IgD-negative memory B cell (primary cell): ENCODE measurements at regions not wholly inside any gene's neighbourhood (a gene's known extent, or its start where the extent isn't known, plus 50 kb on each side); places are given as distances from the start of the nearest gene placed in this dataset.
"Not testable (repeated sequence)": the region's sequence is repeated elsewhere in the genome, so short reads cannot be mapped to it uniquely, and the experiment has no call there.

Experiments
- H3K27ac Mint-ChIP-seq, 3 donors: one replicate each; pipeline ENCODE4 v1.8.0; 2020 to 2022; ENCODE audit warnings: mild to moderate bottlenecking in 3 of 3, mixed read lengths in 3 of 3, moderate library complexity in 1 of 3
- H3K27me3 Mint-ChIP-seq: one replicate; pipeline ENCODE4 v1.8.0; 2021; ENCODE audit warnings: mixed read lengths
- H3K36me3 Mint-ChIP-seq: one replicate; pipeline ENCODE4 v1.8.0; 2020; ENCODE audit warnings: mild to moderate bottlenecking, mixed read lengths
- H3K4me1 Mint-ChIP-seq, 3 donors: one replicate each; pipeline ENCODE4 v1.8.0; 2020 to 2022; ENCODE audit warnings: mixed read lengths in 3 of 3, mild to moderate bottlenecking in 1 of 3
- H3K4me3 Mint-ChIP-seq, 4 donors: one replicate each; pipeline ENCODE4 v1.8.0; 2020 to 2022; ENCODE audit warnings: mild to moderate bottlenecking in 4 of 4, mixed read lengths in 4 of 4, moderate library complexity in 3 of 4
- H3K9me3 Mint-ChIP-seq, 3 donors: one replicate each; pipeline ENCODE4 v1.8.0; 2020 to 2021; ENCODE audit warnings: mixed read lengths in 3 of 3, mild to moderate bottlenecking in 1 of 3

GRCh38 chr14:59022144-59022543 lies 166.3 kb upstream of the DAAM1 start:
- Mint-ChIP-seq H3K27ac (no peak overlapping the region), H3K27me3 (peaks cover 6% of the 10 kb centered on the region), H3K4me1 (no peaks in the 10 kb centered on the region), H3K9me3 (peaks cover 0 to 3% (median 0%) of the 10 kb centered on the region in 3 donors), H3K4me3 (no peak overlapping the region), H3K36me3 (no peaks in the 10 kb centered on the region)

DNA sequence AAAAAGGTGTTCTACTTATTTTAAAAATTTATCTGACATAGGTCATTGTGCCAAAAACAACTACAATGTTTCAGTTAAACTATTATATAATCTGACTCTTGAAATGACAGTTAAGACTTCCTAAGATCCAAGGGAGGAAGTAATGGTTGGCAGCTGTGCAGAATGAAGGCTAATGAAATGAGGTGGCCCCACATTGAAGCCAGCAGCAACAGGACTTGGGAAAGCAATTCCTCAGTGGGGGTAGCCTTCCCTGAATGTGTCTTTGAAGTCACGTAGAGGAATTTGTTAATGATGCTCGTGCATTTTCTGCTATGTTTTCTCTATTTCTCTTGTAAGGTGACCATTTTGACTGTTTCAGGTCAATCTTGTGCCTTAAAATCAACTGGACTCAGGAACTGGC lies 162.4 kb upstream of the DAAM1 start:
- peaks cover 8% of the 10 kb centered on the region for H3K27me3 Mint-ChIP-seq
- H3K4me1 Mint-ChIP-seq: peaks cover 0 to 6% (median 2%) of the 10 kb centered on the region in 3 donors
- H3K4me3 Mint-ChIP-seq: no peak overlapping the region
- no peak overlapping the region for H3K27ac Mint-ChIP-seq
- H3K36me3 Mint-ChIP-seq: no peaks in the 10 kb centered on the region
- H3K9me3 Mint-ChIP-seq: peaks cover 0 to 3% (median 0%) of the 10 kb centered on the region in 3 donors

DNA sequence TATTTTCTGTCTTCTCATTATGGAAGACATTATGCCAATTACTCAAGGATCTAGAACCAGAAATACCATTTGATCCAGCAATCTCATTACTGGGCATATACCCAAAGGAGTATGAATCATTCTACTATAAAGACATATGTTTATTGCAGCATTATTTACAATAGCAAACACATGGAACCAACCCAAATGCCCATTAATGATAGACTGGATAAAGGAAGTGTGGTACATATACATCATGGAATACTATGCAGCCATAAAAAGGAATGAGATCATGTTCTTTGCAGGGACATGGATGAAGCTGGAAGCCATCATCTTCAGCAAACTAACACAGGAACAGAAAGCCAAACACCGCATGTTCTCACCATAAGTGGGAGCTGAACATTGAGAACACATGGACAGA lies 161.8 kb upstream of the DAAM1 start:
- H3K36me3 Mint-ChIP-seq, H3K4me1 Mint-ChIP-seq, H3K9me3 Mint-ChIP-seq, H3K27ac Mint-ChIP-seq, H3K4me3 Mint-ChIP-seq, H3K27me3 Mint-ChIP-seq: not testable (repeated sequence)

DNA sequence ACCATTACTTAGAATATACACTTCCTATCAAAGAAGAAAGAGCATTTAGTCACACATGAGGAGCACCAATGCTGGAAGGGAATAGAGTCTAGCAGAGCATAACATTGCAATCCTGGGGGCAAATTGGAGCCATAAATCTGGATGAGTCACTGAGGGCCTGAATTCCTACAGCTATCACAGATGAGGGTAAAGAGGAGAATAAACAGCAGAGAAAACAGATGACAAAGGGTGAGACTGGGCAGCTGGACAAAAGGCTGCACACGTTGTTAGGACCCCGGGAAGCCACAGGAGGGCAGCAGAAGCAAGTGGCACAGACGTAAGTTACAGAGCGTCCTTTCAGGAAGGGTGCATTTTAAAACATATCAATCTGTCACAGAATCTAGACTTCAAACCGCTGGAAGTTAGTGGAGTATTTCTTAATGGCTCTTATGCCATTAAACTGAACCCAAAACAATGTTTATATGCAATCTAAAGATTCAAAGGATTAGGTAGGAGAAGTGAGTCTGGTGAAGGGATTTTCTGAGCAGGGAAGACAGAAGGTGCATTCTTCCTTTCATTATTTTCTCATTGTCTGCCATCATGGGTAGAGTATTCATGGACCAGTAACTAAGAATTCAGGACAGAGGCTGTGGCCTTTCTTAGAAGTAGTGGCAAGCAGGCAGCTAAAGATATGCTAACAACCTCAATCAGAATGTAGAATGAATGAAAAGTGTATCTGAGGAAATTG lies 159.8 kb upstream of the DAAM1 start:
- H3K27me3 Mint-ChIP-seq: peaks cover 7% of the 10 kb centered on the region
- peaks cover 0 to 3% (median 0%) of the 10 kb centered on the region in 3 donors for H3K9me3 Mint-ChIP-seq
- no peaks in the 10 kb centered on the region for H3K36me3 Mint-ChIP-seq
- H3K4me1 Mint-ChIP-seq: peaks cover 0 to 6% (median 2%) of the 10 kb centered on the region in 3 donors
- H3K27ac Mint-ChIP-seq: no peak overlapping the region
- H3K4me3 Mint-ChIP-seq: no peak overlapping the region

DNA sequence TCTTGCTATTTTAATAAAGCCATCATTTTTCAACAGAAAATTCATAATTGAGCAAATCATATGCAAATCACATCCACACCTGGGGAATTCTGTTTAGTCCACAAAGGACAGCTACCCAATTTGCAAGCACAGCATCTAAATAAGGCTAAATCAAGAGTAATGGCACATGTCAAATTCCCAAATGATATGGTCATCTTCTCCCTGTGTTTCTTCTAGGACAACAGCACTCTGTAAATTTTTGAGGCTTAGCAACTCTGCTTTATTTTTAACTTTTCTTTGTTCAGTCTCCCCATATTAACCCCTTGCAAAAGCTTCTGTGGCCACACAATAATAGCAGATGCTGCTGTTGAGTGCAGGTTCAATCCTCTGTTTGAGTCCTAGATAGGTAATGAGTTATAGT lies 155.6 kb upstream of the DAAM1 start:
- H3K36me3 Mint-ChIP-seq: no peaks in the 10 kb centered on the region
- H3K4me1 Mint-ChIP-seq: peaks cover 0 to 6% (median 2%) of the 10 kb centered on the region in 3 donors
- peaks cover 0 to 4% (median 3%) of the 10 kb centered on the region in 3 donors for H3K9me3 Mint-ChIP-seq
- H3K27ac Mint-ChIP-seq: no peak overlapping the region
- H3K27me3 Mint-ChIP-seq: peaks cover 4% of the 10 kb centered on the region
- H3K4me3 Mint-ChIP-seq: no peak overlapping the region

- H3K4me1 Mint-ChIP-seq: no peaks in the 10 kb centered on the region
- H3K27ac Mint-ChIP-seq: peak overlapping the region in 1 of 3 donors; percentile 16
- peaks cover 3% of the 10 kb centered on the region for H3K27me3 Mint-ChIP-seq
- H3K9me3 Mint-ChIP-seq: peaks cover 0 to 4% (median 3%) of the 10 kb centered on the region in 3 donors
- no peak overlapping the region for H3K4me3 Mint-ChIP-seq
- H3K36me3 Mint-ChIP-seq: no peaks in the 10 kb centered on the region
Observed at GRCh38 chr14:59036134-59036533, 152.3 kb upstream of the DAAM1 start.

- Mint-ChIP-seq H3K4me3 (no peak overlapping the region), H3K36me3 (no peaks in the 10 kb centered on the region), H3K27me3 (peaks cover 3% of the 10 kb centered on the region), H3K9me3 (peaks cover 0 to 4% (median 3%) of the 10 kb centered on the region in 3 donors), H3K27ac (no peak overlapping the region), H3K4me1 (no peaks in the 10 kb centered on the region)
Observed at GRCh38 chr14:59037086-59037485, 151.4 kb upstream of the DAAM1 start.

DNA sequence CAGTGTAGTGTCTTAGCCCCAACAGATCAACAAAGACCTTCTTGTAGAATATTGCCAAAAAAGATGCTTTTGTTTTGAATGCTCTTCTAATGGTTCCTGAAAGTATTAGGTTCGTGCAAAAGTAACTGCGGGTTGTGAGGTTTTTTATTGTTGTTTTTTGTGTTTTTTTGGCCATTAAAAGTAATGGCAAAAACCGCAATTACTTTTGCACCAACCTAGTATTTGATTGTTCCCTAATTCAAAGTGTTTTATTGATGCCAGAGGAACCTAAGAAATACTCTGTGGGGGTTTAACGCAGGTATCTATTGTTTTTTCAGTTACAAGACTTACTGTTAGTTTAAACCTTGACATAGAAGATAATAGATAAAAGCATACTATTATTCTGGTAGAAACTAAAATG lies 150.8 kb upstream of the DAAM1 start:
- Mint-ChIP-seq H3K36me3 (no peaks in the 10 kb centered on the region), H3K4me1 (no peaks in the 10 kb centered on the region), H3K4me3 (no peak overlapping the region), H3K9me3 (peaks cover 0 to 4% (median 3%) of the 10 kb centered on the region in 3 donors), H3K27me3 (peaks cover 3% of the 10 kb centered on the region), H3K27ac (no peak overlapping the region)

- Mint-ChIP-seq H3K36me3 (peaks cover 1% of the 10 kb centered on the region), H3K4me1 (no peaks in the 10 kb centered on the region), H3K27ac (no peak overlapping the region), H3K4me3 (peak overlapping the region in 1 of 4 donors; percentile 39), H3K9me3 (peaks cover under 1 to 4% (median 3%) of the 10 kb centered on the region in 3 donors), H3K27me3 (peaks cover 3% of the 10 kb centered on the region)
Observed at GRCh38 chr14:59038746-59039145, 149.7 kb upstream of the DAAM1 start.

- peaks cover 2% of the 10 kb centered on the region for H3K36me3 Mint-ChIP-seq
Observed at GRCh38 chr14:59041308-59041707, 147.2 kb upstream of the DAAM1 start.

GRCh38 chr14:59044707-59045106 lies 143.8 kb upstream of the DAAM1 start:
- H3K9me3 Mint-ChIP-seq: peaks cover 3 to 6% (median 5%) of the 10 kb centered on the region in 3 donors
- peaks cover 2% of the 10 kb centered on the region for H3K36me3 Mint-ChIP-seq
- H3K27ac Mint-ChIP-seq: no peak overlapping the region
- H3K4me1 Mint-ChIP-seq: no peaks in the 10 kb centered on the region
- H3K4me3 Mint-ChIP-seq: no peak overlapping the region
- H3K27me3 Mint-ChIP-seq: peaks cover 9% of the 10 kb centered on the region

More at GRCh38 chr14:59041308-59041707, 147.2 kb upstream of the DAAM1 start:
- peaks cover 3 to 6% (median 5%) of the 10 kb centered on the region in 3 donors for H3K9me3 Mint-ChIP-seq
- H3K27ac Mint-ChIP-seq: no peak overlapping the region
- peaks cover 3% of the 10 kb centered on the region for H3K27me3 Mint-ChIP-seq
- no peaks in the 10 kb centered on the region for H3K4me1 Mint-ChIP-seq
- no peak overlapping the region for H3K4me3 Mint-ChIP-seq

DNA sequence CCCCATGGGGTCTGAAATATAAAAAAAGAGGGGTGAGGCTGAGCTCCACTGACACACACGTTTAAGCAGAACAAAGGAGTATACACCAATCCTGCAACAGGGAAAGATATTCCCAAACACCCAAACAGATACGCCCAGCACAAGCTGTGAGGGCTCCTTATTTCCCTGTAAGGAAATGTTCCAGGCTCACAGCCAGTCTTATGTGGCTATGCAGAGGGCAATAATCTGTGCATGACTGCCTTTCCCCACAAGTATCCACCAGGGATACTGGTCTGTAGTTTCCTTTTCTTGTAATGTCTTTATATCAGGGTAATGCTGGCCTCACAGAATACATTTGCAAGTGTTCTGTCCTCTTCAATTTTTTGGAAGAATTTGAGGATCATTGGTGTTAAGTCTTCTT lies 141.7 kb upstream of the DAAM1 start:
- Mint-ChIP-seq H3K9me3 (peaks cover 5 to 7% (median 6%) of the 10 kb centered on the region in 3 donors), H3K27me3 (peaks cover 14% of the 10 kb centered on the region), H3K4me1 (no peaks in the 10 kb centered on the region), H3K4me3 (no peak overlapping the region), H3K27ac (no peak overlapping the region), H3K36me3 (peaks cover 4% of the 10 kb centered on the region)

- H3K27ac Mint-ChIP-seq: no peak overlapping the region
- peaks cover 6% of the 10 kb centered on the region for H3K27me3 Mint-ChIP-seq
- no peak overlapping the region for H3K4me3 Mint-ChIP-seq
- H3K9me3 Mint-ChIP-seq: peaks cover 0 to 6% (median 3%) of the 10 kb centered on the region in 3 donors
- no peaks in the 10 kb centered on the region for H3K4me1 Mint-ChIP-seq
- peaks cover 2% of the 10 kb centered on the region for H3K36me3 Mint-ChIP-seq
Observed at GRCh38 chr14:59055006-59055405, 133.5 kb upstream of the DAAM1 start.

DNA sequence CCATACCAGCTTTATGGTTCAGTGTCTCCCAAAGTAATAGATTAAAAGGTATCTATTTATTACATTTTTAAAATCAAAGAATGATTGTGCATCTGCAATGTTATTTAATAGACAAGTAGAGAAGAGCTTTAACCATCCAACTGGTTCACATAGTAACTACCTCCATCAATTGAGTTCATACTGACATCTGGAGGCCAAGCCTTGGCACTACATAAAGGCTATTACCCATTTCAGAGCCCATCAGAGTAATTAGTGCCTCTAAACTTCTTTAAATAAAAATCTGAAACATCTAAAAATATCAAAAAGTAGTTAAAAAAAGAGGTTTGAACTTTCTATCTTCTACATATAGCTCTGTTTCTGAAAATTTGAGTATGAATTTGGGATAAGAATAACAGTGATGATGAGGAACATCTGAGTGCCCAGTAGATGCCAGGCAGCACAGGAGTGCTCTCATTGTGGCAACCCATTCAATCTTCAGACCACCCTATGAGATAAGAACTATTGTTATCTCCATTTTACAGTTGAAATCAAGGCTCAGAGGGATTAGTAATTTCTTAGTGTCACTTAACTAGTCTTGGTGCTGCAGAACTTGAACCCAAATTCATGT lies 132.9 kb upstream of the DAAM1 start:
- Mint-ChIP-seq H3K4me3 (no peak overlapping the region), H3K4me1 (no peaks in the 10 kb centered on the region), H3K27ac (no peak overlapping the region), H3K36me3 (peaks cover 2% of the 10 kb centered on the region), H3K9me3 (peaks cover 0 to 6% (median 3%) of the 10 kb centered on the region in 3 donors), H3K27me3 (peaks cover 6% of the 10 kb centered on the region)

DNA sequence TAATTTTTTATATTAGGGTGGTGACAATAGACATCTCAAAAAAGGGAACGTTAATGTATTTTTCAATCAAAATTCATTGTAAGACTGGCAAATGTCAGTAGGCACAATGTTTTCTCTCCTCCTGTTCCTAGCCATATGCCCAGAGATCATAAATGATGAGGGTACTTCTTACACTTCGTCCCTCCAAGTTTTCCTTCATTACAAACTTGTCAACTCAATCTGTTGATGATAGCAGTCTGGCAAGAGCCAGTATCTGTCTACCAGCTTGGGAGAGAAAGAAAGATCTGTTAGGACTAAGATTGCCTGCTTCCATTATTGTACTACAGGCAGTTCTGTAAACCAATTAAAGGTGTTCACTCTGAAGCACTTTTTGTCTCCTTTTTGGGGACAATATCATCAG lies 130.9 kb upstream of the DAAM1 start:
- Mint-ChIP-seq H3K4me3 (no peak overlapping the region), H3K9me3 (peaks cover 0 to 6% (median 2%) of the 10 kb centered on the region in 3 donors), H3K36me3 (no peaks in the 10 kb centered on the region), H3K27ac (no peak overlapping the region), H3K27me3 (no peaks in the 10 kb centered on the region), H3K4me1 (no peaks in the 10 kb centered on the region)

- not testable (repeated sequence) for H3K27me3 Mint-ChIP-seq, H3K4me1 Mint-ChIP-seq, H3K27ac Mint-ChIP-seq, H3K36me3 Mint-ChIP-seq, H3K9me3 Mint-ChIP-seq, H3K4me3 Mint-ChIP-seq
Observed at GRCh38 chr14:59058776-59059175, 129.7 kb upstream of the DAAM1 start.
